Activated CD4-positive, alpha-beta T cell treated with anti-CD3 and anti-CD28 coated beads for 36 hours (primary cell): ENCODE measurements at regions not wholly inside any gene's neighbourhood (a gene's known extent, or its start where the extent isn't known, plus 50 kb on each side); places are given as distances from the start of the nearest gene placed in this dataset.

Experiments
- ATAC-seq: fragments of 200-7000 bp; cut with Tn5 transposase; one replicate; pipeline ENCODE4 v1.10.0; 2021; ENCODE audit warnings: mild to moderate bottlenecking, moderate library complexity
- CTCF ChIA-PET: fragments of 350-600 bp; sonication (Branson Sonifier 250); formaldehyde crosslinking; loops from one replicate; lab custom pipeline; 2021; ENCODE audit warnings: antibody characterized with exemption; lab: Charles Lee
- POLR2A ChIA-PET: fragments of 350-600 bp; sonication (Branson Sonifier 250); formaldehyde crosslinking; loops from one replicate; lab custom pipeline; 2021; ENCODE audit warnings: antibody characterized with exemption, inconsistent platforms; lab: Charles Lee
- DNase-seq: peaks from one replicate; pipeline ENCODE4 v3.0.0-alpha.2; 2020
- H3K27ac Mint-ChIP-seq: one replicate; pipeline ENCODE4 v1.8.0; 2021; ENCODE audit warnings: mixed read lengths
- H3K27me3 Mint-ChIP-seq: one replicate; pipeline ENCODE4 v1.8.0; 2021; ENCODE audit warnings: mixed read lengths
- H3K36me3 Mint-ChIP-seq: one replicate; pipeline ENCODE4 v1.8.0; 2021; ENCODE audit warnings: low read depth, mixed read lengths
- H3K4me1 Mint-ChIP-seq: one replicate; pipeline ENCODE4 v1.8.0; 2021; ENCODE audit warnings: mixed read lengths
- H3K4me3 Mint-ChIP-seq: one replicate; pipeline ENCODE4 v1.8.0; 2021; ENCODE audit warnings: mild to moderate bottlenecking, moderate library complexity, mixed read lengths
- H3K9me3 Mint-ChIP-seq: one replicate; pipeline ENCODE4 v1.8.0; 2021; ENCODE audit warnings: low read depth, mixed read lengths
- intact Hi-C, 2 experiments: fragments of 100-400 bp; cut with DNase I in 1 of 2; cut with micrococcal nuclease in 1 of 2; formaldehyde crosslinking; loops; one replicate each; pipeline versions ENCODE4 v1.14.2 to v1.15.1; 2022 to 2024; cut with DNase I, micrococcal nuclease

DNA sequence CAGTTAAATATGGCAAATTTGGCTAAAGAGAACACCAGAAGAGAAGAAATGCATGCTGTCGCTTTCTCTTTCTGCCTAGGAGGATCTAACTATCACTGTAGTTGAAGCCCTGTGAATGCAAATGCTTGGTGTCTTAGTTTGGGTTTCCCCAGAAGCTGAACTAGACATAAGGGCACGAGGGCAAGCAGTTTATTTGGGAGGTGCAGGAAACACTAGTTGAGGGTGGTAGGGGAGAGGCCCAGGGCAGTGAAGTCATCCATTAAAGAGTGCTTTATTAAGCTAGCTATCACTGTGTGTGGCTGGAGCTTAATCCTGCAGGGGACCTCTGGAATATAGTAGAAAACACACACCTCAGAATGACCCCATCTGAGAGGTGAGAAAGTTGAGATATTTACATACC lies 639.8 kb upstream of the ZEB2 start:
- Mint-ChIP-seq H3K4me1 (no peaks in the 10 kb centered on the region), H3K9me3 (no peaks in the 10 kb centered on the region), H3K4me3 (no peak overlapping the region), H3K27me3 (peaks cover 2% of the 10 kb centered on the region), H3K36me3 (no peaks in the 10 kb centered on the region), H3K27ac (no peak overlapping the region)
- intact Hi-C loops = no loop called here
- ChIA-PET POLR2A (no interaction called here), CTCF (no interaction called here)
- DNase-seq = no peak
- no peak for ATAC-seq

- intact Hi-C loops = no loop called here
- ChIA-PET CTCF (no interaction called here), POLR2A (no interaction called here)
- H3K36me3 Mint-ChIP-seq = no peaks in the 10 kb centered on the region
- H3K27ac Mint-ChIP-seq = no peak overlapping the region
- H3K4me1 Mint-ChIP-seq = no peaks in the 10 kb centered on the region
- ATAC-seq (no peak), DNase-seq (no peak)
- H3K27me3 Mint-ChIP-seq = no peaks in the 10 kb centered on the region
- H3K4me3 Mint-ChIP-seq = no peak overlapping the region
- H3K9me3 Mint-ChIP-seq = peaks cover 1% of the 10 kb centered on the region
Measured at GRCh38 chr2:145157741-145158591, 638.0 kb upstream of the ZEB2 start.

GRCh38 chr2:145157036-145157675 lies 637.2 kb upstream of the ZEB2 start:
- DNase-seq (no peak), ATAC-seq (no peak)
- ChIA-PET POLR2A (no interaction called here), CTCF (interaction anchor here (0.7 kb wide), 1 partner anchor 325 kb away, joined by 4 read pairs; no protein-coding TSS in a partner anchor)
- Mint-ChIP-seq H3K4me1 (no peaks in the 10 kb centered on the region), H3K9me3 (peaks cover 2% of the 10 kb centered on the region), H3K4me3 (no peak overlapping the region), H3K36me3 (no peaks in the 10 kb centered on the region), H3K27ac (no peak overlapping the region), H3K27me3 (no peaks in the 10 kb centered on the region)
- intact Hi-C loops = no loop called here

DNA sequence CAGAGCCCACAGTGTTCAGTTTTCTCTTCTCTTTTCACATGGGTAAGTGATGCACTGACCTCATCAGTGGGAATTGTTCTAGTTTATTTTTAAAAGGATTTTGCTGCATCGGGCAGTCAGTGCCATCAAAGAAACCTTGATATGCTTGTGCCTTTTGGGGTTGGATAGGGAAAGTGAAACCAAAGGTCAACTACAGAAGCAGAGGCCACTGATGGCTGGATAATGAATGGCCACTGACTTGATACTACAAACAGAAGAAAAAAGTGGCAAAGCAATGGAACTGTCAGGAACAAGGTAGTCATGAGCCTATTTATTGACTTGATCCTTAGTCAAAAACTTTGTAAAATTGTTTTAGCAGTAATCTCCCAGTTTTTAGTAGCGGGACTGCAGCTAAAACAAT lies 636.3 kb upstream of the ZEB2 start:
- peaks cover 2% of the 10 kb centered on the region for H3K9me3 Mint-ChIP-seq
- intact Hi-C loops = no loop called here

DNA sequence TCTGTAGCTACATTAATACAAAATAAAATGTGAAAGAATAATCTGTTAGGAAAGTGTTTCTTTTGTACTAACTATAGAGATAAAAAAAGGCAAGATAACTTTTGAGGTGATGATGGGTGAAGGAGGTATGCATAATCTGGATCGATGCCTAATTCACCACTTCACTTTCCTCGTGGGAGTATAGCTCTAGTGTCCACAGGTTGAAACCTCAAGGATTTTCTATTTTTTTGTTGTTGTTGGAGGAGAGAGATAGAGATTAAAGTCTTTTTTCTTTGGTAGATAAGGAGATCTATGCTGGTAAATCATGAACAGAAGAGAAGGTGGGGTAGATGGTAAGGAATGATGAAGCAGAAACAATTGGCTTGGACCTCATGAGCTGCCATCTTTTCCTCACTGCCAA lies 635.3 kb upstream of the ZEB2 start:
- H3K9me3 Mint-ChIP-seq = peaks cover 2% of the 10 kb centered on the region
- intact Hi-C loops = no loop called here
- DNase-seq (no peak), ATAC-seq (no peak)
- no peak overlapping the region for H3K4me3 Mint-ChIP-seq
- H3K27ac Mint-ChIP-seq = no peak overlapping the region
- CTCF ChIA-PET = no interaction called here
- H3K4me1 Mint-ChIP-seq = no peaks in the 10 kb centered on the region
- H3K27me3 Mint-ChIP-seq = no peaks in the 10 kb centered on the region
- no peaks in the 10 kb centered on the region for H3K36me3 Mint-ChIP-seq
- POLR2A ChIA-PET = no interaction called here

More for the DNA sequence above, 636.3 kb upstream of the ZEB2 start:
- POLR2A ChIA-PET = no interaction called here
- H3K4me1 Mint-ChIP-seq = no peaks in the 10 kb centered on the region
- DNase-seq (no peak), ATAC-seq (no peak)
- no peaks in the 10 kb centered on the region for H3K27me3 Mint-ChIP-seq
- H3K27ac Mint-ChIP-seq = no peak overlapping the region
- CTCF ChIA-PET = interaction anchor here (0.7 kb wide), 1 partner anchor 326 kb away, joined by 4 read pairs; no protein-coding TSS in a partner anchor
- no peaks in the 10 kb centered on the region for H3K36me3 Mint-ChIP-seq
- no peak overlapping the region for H3K4me3 Mint-ChIP-seq

DNA sequence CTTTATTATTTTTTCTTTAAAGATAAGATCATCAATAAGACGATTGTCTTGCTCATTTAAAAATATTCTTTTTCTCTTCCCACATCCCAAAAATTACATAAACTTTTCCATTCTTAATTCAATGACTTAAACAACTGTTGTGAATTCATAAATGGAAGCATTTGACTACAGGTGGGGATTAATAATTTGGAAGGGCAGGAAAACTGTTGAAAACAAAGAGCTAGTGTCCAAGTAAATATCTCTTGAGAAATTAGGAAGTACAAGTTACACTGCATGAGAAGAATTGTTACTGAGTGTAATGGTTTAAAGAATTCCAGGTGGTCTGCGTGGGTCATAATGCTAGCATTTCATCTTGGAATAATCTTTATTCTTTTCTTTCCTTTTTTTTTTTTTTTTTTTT lies 634.8 kb upstream of the ZEB2 start:
- H3K4me1 Mint-ChIP-seq = no peaks in the 10 kb centered on the region
- peaks cover 2% of the 10 kb centered on the region for H3K9me3 Mint-ChIP-seq
- CTCF ChIA-PET = no interaction called here
- no peaks in the 10 kb centered on the region for H3K27me3 Mint-ChIP-seq
- POLR2A ChIA-PET = no interaction called here
- H3K4me3 Mint-ChIP-seq = no peak overlapping the region
- no peaks in the 10 kb centered on the region for H3K36me3 Mint-ChIP-seq
- ATAC-seq = no peak
- no peak for DNase-seq
- H3K27ac Mint-ChIP-seq = no peak overlapping the region
- intact Hi-C loops = no loop called here

DNA sequence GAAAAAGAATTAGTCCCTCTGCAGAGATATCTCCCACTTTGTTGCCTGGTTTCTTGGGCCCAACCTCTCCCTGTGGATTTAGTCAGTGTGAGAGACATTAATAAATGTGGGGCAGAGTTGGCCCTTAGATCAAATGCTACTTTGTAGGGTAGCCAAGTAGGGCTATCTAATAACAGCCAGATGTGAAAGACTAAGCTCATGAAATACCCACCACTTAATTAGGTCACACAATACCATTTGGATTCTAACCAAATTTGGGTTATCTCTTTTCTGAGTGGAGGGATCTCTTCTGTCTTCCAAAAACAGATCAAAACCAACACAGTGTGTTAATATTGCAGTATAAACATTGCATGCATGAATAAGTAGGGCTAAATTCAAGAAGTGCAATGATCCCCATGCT lies 626.8 kb upstream of the ZEB2 start:
- H3K9me3 Mint-ChIP-seq = no peaks in the 10 kb centered on the region
- DNase-seq (no peak), ATAC-seq (no peak)
- H3K4me3 Mint-ChIP-seq = no peak overlapping the region
- intact Hi-C loops = no loop called here
- no peak overlapping the region for H3K27ac Mint-ChIP-seq
- no peaks in the 10 kb centered on the region for H3K27me3 Mint-ChIP-seq
- no peaks in the 10 kb centered on the region for H3K36me3 Mint-ChIP-seq
- POLR2A ChIA-PET = no interaction called here
- CTCF ChIA-PET = no interaction called here
- no peaks in the 10 kb centered on the region for H3K4me1 Mint-ChIP-seq

DNA sequence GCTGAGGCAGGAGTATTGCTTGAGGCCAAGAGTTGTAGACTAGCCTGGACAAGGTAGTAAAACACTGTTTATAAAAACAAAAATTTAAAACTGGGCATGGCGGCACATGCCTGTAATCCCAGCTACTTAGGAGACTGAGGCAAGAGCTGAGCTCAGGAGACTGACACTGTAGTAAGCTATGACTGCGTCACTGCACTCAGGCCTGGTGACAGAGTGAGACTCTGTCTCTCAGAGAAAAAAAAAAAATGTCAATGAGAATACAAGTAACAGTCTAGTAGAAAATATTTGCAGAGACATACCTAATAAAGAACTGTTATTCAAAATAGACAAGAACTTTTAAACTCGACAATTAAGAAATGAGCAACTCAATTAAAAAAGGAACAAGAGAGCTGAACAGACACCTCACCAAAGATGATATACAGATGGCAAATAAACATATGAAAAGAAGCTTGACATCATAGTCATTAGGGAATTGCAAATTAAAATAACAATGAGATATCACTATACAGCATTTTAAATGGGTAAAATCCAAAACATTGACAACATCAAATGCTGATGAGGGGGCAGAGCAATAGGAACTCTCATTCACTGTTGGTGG lies 624.3 kb upstream of the ZEB2 start:
- intact Hi-C loops = no loop called here
- Mint-ChIP-seq H3K36me3 (no peaks in the 10 kb centered on the region), H3K4me3 (no peak overlapping the region), H3K4me1 (no peaks in the 10 kb centered on the region), H3K27ac (no peak overlapping the region), H3K9me3 (no peaks in the 10 kb centered on the region), H3K27me3 (no peaks in the 10 kb centered on the region)
- ATAC-seq (no peak), DNase-seq (no peak)
- POLR2A ChIA-PET = interaction anchor here (0.6 kb wide), 1 partner anchor 628 kb away, joined by 12 read pairs; no protein-coding TSS in a partner anchor
- CTCF ChIA-PET = no interaction called here

- DNase-seq (no peak), ATAC-seq (no peak)
- ChIA-PET POLR2A (no interaction called here), CTCF (no interaction called here)
- Mint-ChIP-seq H3K9me3 (no peaks in the 10 kb centered on the region), H3K27me3 (no peaks in the 10 kb centered on the region), H3K4me3 (no peak overlapping the region), H3K36me3 (no peaks in the 10 kb centered on the region), H3K4me1 (no peaks in the 10 kb centered on the region), H3K27ac (no peak overlapping the region)
- intact Hi-C loops = no loop called here
Measured at GRCh38 chr2:145141981-145142380, 622.1 kb upstream of the ZEB2 start.

GRCh38 chr2:145140658-145141057 lies 620.7 kb upstream of the ZEB2 start:
- Mint-ChIP-seq H3K27me3 (no peaks in the 10 kb centered on the region), H3K27ac (no peak overlapping the region), H3K36me3 (no peaks in the 10 kb centered on the region), H3K9me3 (no peaks in the 10 kb centered on the region), H3K4me1 (no peaks in the 10 kb centered on the region), H3K4me3 (no peak overlapping the region)
- intact Hi-C loops = no loop called here
- DNase-seq (no peak), ATAC-seq (no peak)
- POLR2A ChIA-PET = no interaction called here
- CTCF ChIA-PET = no interaction called here

GRCh38 chr2:145138626-145139025 lies 618.7 kb upstream of the ZEB2 start:
- DNase-seq = no peak

DNA sequence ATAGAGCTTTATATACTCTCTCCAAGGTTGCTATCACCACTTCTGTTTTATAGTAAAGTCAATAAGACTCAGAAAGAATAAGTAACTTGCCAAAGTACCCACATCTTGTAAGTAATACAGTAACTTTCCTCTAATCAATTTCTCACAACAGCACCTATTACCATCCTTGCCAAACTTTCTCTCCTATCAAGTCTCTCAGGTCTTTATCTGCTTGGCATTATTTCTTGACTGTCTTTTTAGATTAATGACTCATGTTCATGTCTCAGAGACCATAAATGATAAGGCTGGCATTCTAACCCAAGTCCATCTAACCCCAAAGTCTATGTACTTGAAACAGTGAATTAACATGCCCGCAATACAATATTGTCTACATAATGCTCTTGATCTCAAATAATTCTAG lies 618.0 kb upstream of the ZEB2 start:
- Mint-ChIP-seq H3K36me3 (no peaks in the 10 kb centered on the region), H3K9me3 (no peaks in the 10 kb centered on the region), H3K27me3 (no peaks in the 10 kb centered on the region), H3K27ac (no peak overlapping the region), H3K4me3 (no peak overlapping the region), H3K4me1 (no peaks in the 10 kb centered on the region)
- ChIA-PET CTCF (no interaction called here), POLR2A (no interaction called here)
- intact Hi-C loops = no loop called here
- no peak for DNase-seq
- ATAC-seq = no peak

More at GRCh38 chr2:145138626-145139025, 618.7 kb upstream of the ZEB2 start:
- H3K4me3 Mint-ChIP-seq = no peak overlapping the region
- H3K4me1 Mint-ChIP-seq = no peaks in the 10 kb centered on the region
- H3K9me3 Mint-ChIP-seq = no peaks in the 10 kb centered on the region
- intact Hi-C loops = no loop called here
- H3K27me3 Mint-ChIP-seq = no peaks in the 10 kb centered on the region
- no peaks in the 10 kb centered on the region for H3K36me3 Mint-ChIP-seq
- CTCF ChIA-PET = no interaction called here
- no peak for ATAC-seq
- no peak overlapping the region for H3K27ac Mint-ChIP-seq
- POLR2A ChIA-PET = no interaction called here
